ENCODE measurements at regions not wholly inside any gene's neighbourhood (a gene's known extent, or its start where the extent isn't known, plus 50 kb on each side); places are given as distances from the start of the nearest gene placed in this dataset.

DNA sequence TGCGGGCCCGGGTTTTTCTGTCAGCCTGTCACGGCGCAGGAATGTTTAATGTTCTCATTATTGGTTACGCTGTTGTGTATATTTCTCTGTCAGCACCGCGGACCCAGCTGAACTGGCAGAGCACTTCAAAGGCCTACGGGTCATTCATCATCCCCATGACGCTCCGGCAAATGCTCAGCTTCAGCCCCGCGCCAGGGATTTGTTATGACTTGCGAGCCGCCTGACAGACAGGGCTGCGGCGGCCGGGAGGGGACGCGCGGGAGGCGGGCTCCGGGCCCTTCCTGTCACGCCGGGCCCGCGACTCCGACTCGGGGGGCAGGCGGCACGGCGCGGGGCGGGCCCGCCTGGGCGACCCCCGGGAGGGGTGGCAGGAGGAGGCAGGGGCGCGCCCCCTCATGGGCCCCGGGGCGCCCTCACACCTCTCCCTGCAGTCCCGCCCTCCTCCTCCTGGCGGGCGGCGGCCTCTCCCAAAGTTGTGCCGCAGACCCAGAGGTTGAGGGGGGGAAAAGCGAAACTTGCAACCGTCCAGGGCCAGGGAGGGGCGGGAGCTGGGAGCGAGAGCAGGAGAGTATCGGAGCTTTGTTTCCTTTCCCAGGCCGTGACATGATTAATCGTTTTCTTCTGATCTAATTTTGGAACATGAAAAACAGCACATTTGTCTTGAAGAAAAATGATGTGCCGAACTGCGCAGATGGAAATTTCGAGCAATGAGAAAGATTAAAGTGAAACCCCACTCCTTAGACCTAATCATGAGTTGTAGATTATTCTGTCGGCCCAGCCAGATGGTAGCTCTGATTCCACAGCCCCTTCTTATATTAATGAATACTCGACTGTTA, 59.3 kb upstream of the COMTD1 start (continued):
- TF ChIP-seq, protein P1, sequence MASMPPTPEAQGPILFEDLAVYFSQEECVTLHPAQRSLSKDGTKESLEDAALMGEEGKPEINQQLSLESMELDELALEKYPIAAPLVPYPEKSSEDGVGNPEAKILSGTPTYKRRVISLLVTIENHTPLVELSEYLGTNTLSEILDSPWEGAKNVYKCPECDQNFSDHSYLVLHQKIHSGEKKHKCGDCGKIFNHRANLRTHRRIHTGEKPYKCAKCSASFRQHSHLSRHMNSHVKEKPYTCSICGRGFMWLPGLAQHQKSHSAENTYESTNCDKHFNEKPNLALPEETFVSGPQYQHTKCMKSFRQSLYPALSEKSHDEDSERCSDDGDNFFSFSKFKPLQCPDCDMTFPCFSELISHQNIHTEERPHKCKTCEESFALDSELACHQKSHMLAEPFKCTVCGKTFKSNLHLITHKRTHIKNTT (CRISPR knock-in tag; IDR thresholded peaks at IDR 0.05): no peak
- no peak for TF ChIP-seq NCOA1 (CRISPR knock-in tag; IDR thresholded peaks at IDR 0.05)
- TF ChIP-seq, protein P2, sequence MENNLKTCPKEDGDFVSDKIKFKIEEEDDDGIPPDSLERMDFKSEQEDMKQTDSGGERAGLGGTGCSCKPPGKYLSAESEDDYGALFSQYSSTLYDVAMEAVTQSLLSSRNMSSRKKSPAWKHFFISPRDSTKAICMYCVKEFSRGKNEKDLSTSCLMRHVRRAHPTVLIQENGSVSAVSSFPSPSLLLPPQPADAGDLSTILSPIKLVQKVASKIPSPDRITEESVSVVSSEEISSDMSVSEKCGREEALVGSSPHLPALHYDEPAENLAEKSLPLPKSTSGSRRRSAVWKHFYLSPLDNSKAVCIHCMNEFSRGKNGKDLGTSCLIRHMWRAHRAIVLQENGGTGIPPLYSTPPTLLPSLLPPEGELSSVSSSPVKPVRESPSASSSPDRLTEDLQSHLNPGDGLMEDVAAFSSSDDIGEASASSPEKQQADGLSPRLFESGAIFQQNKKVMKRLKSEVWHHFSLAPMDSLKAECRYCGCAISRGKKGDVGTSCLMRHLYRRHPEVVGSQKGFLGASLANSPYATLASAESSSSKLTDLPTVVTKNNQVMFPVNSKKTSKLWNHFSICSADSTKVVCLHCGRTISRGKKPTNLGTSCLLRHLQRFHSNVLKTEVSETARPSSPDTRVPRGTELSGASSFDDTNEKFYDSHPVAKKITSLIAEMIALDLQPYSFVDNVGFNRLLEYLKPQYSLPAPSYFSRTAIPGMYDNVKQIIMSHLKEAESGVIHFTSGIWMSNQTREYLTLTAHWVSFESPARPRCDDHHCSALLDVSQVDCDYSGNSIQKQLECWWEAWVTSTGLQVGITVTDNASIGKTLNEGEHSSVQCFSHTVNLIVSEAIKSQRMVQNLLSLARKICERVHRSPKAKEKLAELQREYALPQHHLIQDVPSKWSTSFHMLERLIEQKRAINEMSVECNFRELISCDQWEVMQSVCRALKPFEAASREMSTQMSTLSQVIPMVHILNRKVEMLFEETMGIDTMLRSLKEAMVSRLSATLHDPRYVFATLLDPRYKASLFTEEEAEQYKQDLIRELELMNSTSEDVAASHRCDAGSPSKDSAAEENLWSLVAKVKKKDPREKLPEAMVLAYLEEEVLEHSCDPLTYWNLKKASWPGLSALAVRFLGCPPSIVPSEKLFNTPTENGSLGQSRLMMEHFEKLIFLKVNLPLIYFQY (CRISPR knock-in tag; IDR thresholded peaks at IDR 0.05; ENCODE audit: borderline replicate concordance): no peak
- TF ChIP-seq SNAPC2 (CRISPR knock-in tag; IDR thresholded peaks at IDR 0.05): no peak
- TF ChIP-seq ETV6 (CRISPR knock-in tag; conservative IDR thresholded peaks at IDR 0.05): no peak
- no peak; the same call in 1 of the 2 replicates for TF ChIP-seq BCL6 (CRISPR knock-in tag; IDR thresholded peaks at IDR 0.05)
- TF ChIP-seq, protein P3, sequence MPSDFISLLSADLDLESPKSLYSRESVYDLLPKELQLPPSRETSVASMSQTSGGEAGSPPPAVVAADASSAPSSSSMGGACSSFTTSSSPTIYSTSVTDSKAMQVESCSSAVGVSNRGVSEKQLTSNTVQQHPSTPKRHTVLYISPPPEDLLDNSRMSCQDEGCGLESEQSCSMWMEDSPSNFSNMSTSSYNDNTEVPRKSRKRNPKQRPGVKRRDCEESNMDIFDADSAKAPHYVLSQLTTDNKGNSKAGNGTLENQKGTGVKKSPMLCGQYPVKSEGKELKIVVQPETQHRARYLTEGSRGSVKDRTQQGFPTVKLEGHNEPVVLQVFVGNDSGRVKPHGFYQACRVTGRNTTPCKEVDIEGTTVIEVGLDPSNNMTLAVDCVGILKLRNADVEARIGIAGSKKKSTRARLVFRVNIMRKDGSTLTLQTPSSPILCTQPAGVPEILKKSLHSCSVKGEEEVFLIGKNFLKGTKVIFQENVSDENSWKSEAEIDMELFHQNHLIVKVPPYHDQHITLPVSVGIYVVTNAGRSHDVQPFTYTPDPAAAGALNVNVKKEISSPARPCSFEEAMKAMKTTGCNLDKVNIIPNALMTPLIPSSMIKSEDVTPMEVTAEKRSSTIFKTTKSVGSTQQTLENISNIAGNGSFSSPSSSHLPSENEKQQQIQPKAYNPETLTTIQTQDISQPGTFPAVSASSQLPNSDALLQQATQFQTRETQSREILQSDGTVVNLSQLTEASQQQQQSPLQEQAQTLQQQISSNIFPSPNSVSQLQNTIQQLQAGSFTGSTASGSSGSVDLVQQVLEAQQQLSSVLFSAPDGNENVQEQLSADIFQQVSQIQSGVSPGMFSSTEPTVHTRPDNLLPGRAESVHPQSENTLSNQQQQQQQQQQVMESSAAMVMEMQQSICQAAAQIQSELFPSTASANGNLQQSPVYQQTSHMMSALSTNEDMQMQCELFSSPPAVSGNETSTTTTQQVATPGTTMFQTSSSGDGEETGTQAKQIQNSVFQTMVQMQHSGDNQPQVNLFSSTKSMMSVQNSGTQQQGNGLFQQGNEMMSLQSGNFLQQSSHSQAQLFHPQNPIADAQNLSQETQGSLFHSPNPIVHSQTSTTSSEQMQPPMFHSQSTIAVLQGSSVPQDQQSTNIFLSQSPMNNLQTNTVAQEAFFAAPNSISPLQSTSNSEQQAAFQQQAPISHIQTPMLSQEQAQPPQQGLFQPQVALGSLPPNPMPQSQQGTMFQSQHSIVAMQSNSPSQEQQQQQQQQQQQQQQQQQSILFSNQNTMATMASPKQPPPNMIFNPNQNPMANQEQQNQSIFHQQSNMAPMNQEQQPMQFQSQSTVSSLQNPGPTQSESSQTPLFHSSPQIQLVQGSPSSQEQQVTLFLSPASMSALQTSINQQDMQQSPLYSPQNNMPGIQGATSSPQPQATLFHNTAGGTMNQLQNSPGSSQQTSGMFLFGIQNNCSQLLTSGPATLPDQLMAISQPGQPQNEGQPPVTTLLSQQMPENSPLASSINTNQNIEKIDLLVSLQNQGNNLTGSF (CRISPR knock-in tag; IDR thresholded peaks at IDR 0.05): no peak
- TF ChIP-seq SRSF1 (optimal IDR thresholded peaks at IDR 0.05; ENCODE audit: low read depth, low read length): no peak
- peak; percentile 38 for TF ChIP-seq TEAD3 (CRISPR knock-in tag; optimal IDR thresholded peaks at IDR 0.05; ENCODE audit: borderline replicate concordance)
- no peak for TF ChIP-seq REPIN1 (CRISPR knock-in tag; IDR thresholded peaks at IDR 0.05; ENCODE audit: borderline replicate concordance, low read depth)
- TF ChIP-seq FOXA1 (IDR thresholded peaks at IDR 0.05): no peak
- no peak for TF ChIP-seq FOXA1 (CRISPR knock-in tag; IDR thresholded peaks at IDR 0.05)
- TF ChIP-seq HNRNPLL (IDR thresholded peaks at IDR 0.05; ENCODE audit: low read depth, low read length, poor library complexity, severe bottlenecking): peak; percentile 78
- TF ChIP-seq TOPORS (CRISPR knock-in tag; IDR thresholded peaks at IDR 0.05): no peak
- no peak for TF ChIP-seq ZFP90 (CRISPR knock-in tag; IDR thresholded peaks at IDR 0.05; ENCODE audit: borderline replicate concordance)
- TF ChIP-seq ONECUT2 (CRISPR knock-in tag; IDR thresholded peaks at IDR 0.05): no peak
- TF ChIP-seq, protein P4, sequence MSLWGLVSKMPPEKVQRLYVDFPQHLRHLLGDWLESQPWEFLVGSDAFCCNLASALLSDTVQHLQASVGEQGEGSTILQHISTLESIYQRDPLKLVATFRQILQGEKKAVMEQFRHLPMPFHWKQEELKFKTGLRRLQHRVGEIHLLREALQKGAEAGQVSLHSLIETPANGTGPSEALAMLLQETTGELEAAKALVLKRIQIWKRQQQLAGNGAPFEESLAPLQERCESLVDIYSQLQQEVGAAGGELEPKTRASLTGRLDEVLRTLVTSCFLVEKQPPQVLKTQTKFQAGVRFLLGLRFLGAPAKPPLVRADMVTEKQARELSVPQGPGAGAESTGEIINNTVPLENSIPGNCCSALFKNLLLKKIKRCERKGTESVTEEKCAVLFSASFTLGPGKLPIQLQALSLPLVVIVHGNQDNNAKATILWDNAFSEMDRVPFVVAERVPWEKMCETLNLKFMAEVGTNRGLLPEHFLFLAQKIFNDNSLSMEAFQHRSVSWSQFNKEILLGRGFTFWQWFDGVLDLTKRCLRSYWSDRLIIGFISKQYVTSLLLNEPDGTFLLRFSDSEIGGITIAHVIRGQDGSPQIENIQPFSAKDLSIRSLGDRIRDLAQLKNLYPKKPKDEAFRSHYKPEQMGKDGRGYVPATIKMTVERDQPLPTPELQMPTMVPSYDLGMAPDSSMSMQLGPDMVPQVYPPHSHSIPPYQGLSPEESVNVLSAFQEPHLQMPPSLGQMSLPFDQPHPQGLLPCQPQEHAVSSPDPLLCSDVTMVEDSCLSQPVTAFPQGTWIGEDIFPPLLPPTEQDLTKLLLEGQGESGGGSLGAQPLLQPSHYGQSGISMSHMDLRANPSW (CRISPR knock-in tag; IDR thresholded peaks at IDR 0.05; ENCODE audit: borderline replicate concordance): no peak

All from HepG2 (cell line).